HG03064 (cell line): ENCODE measurements at regions not wholly inside any gene's neighbourhood (a gene's known extent, or its start where the extent isn't known, plus 50 kb on each side); places are given as distances from the start of the nearest gene placed in this dataset.

Experiments used
- ATAC-seq: cut with Tn5 transposase; IDR thresholded peaks from one replicate; pipeline ENCODE4 v1.9.1; 2021; ENCODE audit warnings: low read depth; ENCODE audit not compliant: unreplicated experiment

GRCh38 chr3:70421506-70421905 is 109.1 kb upstream of the MDFIC2 start:
- ATAC-seq = no peak

GRCh38 chr3:70409018-70409417 is 96.6 kb upstream of the MDFIC2 start:
- no peak for ATAC-seq

- ATAC-seq = no peak
Measured at GRCh38 chr3:70400194-70400593, 87.8 kb upstream of the MDFIC2 start.

GRCh38 chr3:70393881-70394612 is 81.6 kb upstream of the MDFIC2 start:
- ATAC-seq = no peak

GRCh38 chr3:70392227-70392626 is 79.8 kb upstream of the MDFIC2 start:
- ATAC-seq = no peak

GRCh38 chr3:70387889-70388288 is 75.5 kb upstream of the MDFIC2 start:
- ATAC-seq = no peak

GRCh38 chr3:70386846-70387245 is 74.4 kb upstream of the MDFIC2 start:
- no peak for ATAC-seq

GRCh38 chr3:70386043-70386442 is 73.6 kb upstream of the MDFIC2 start:
- no peak for ATAC-seq

- peak; percentile 98 for ATAC-seq
Measured at GRCh38 chr3:70383360-70383831, 71.0 kb upstream of the MDFIC2 start.

- no peak for ATAC-seq
Measured at GRCh38 chr3:70374179-70374578, 61.7 kb upstream of the MDFIC2 start.
